SH-SY5Y (cell line): ENCODE measurements at regions not wholly inside any gene's neighbourhood (a gene's known extent, or its start where the extent isn't known, plus 50 kb on each side); places are given as distances from the start of the nearest gene placed in this dataset.

Experiments
- GATA2 ChIP-seq: IDR thresholded peaks from 2 replicates; pipeline ENCODE4 v1.6.1; 2011; ENCODE audit warnings: mild to moderate bottlenecking, low read depth, low read length
- GATA3 ChIP-seq: IDR thresholded peaks from 2 replicates; pipeline ENCODE4 v1.6.1; 2011; ENCODE audit warnings: low read depth, mild to moderate bottlenecking, low read length, moderate library complexity

GRCh38 chr12:124474709-124475108 lies 92.7 kb downstream of the NCOR2 start:
- TF ChIP-seq GATA3 (no peak), GATA2 (no peak)
